GM12878 (cell line): ENCODE measurements at regions not wholly inside any gene's neighbourhood (a gene's known extent, or its start where the extent isn't known, plus 50 kb on each side); places are given as distances from the start of the nearest gene placed in this dataset.

Experiments used
- ASH2L ChIP-seq: fragments of 300-600, 200-600 bp; sonication (generic); IDR thresholded peaks from 2 replicates; pipeline ENCODE4 v1.6.1; 2017; ENCODE audit warnings: low read depth, mild to moderate bottlenecking, borderline replicate concordance
- BRCA1 ChIP-seq: IDR thresholded peaks from 2 replicates; pipeline ENCODE4 v1.6.1; 2011; ENCODE audit warnings: low read depth, low read length, improper control_type of control experiment
- CHD1 ChIP-seq: IDR thresholded peaks from 2 replicates; pipeline ENCODE4 v1.6.1; 2012; ENCODE audit warnings: low read depth, low read length, improper control_type of control experiment
- CREB1 ChIP-seq: IDR thresholded peaks from 2 replicates; pipeline ENCODE4 v1.6.1; 2012; ENCODE audit warnings: low read depth, mild to moderate bottlenecking, inconsistent platforms
- EZH2 ChIP-seq: IDR thresholded peaks from 2 replicates; pipeline ENCODE4 v1.6.1; 2012; ENCODE audit warnings: low read depth, mild to moderate bottlenecking, control low read depth, inconsistent platforms, low read length, borderline replicate concordance; ENCODE audit not compliant: control insufficient read depth
- MYC ChIP-seq: IDR thresholded peaks from 2 replicates; pipeline ENCODE4 v1.6.1; 2011; ENCODE audit warnings: mild to moderate bottlenecking, low read length, moderate library complexity, inconsistent platforms; ENCODE audit not compliant: insufficient read depth, insufficient replicate concordance, insufficient read length, severe bottlenecking
- RAD21 ChIP-seq: IDR thresholded peaks from 2 replicates; pipeline ENCODE4 v1.6.1; 2011; ENCODE audit warnings: mild to moderate bottlenecking, low read depth, low read length, moderate library complexity; ENCODE audit not compliant: insufficient read depth
- RELA ChIP-seq: fragments of 450-650 bp; IDR thresholded peaks from 2 replicates; pipeline ENCODE4 v1.8.0; 2014; ENCODE audit warnings: borderline replicate concordance; ENCODE audit not compliant: partially characterized antibody
- RFX5 ChIP-seq: IDR thresholded peaks from 2 replicates; pipeline ENCODE4 v1.6.1; 2011; ENCODE audit warnings: low read depth, low read length, improper control_type of control experiment
- SIN3A ChIP-seq: IDR thresholded peaks from 2 replicates; pipeline ENCODE4 v1.6.1; 2012; ENCODE audit warnings: low read depth, low read length, improper control_type of control experiment
- SMAD1 ChIP-seq: fragments of 450-650 bp; IDR thresholded peaks from 2 replicates; pipeline ENCODE4 v1.6.1; 2018; ENCODE audit warnings: mild to moderate bottlenecking, low read depth; ENCODE audit not compliant: partially characterized antibody

DNA sequence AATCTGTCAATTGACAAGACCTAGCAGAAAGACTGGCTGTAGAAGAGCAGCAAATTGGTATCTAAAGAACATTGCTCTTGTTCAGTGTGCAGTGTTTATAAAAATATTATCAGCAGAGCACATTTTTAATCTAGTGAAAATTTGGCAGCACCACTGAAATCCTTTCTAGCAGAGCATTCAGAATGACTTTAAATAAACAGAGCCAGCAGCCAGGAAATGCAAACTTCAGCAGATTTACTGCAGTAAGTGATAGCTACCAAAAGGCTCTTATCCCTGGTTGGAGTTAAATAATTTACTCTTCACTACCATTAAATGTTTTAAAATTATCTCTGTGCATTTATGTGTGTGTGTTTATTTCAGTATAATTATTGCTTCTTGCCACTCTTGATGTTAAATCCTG, 590.9 kb upstream of the CITED2 start:
- no peak for TF ChIP-seq RELA
- no peak for TF ChIP-seq SMAD1
- TF ChIP-seq EZH2: no peak
- no peak for TF ChIP-seq CREB1
- TF ChIP-seq RAD21: no peak
- no peak for TF ChIP-seq CHD1
- TF ChIP-seq BRCA1: no peak
- TF ChIP-seq ASH2L: no peak
- TF ChIP-seq SIN3A: no peak
- TF ChIP-seq MYC: no peak
- no peak for TF ChIP-seq RFX5
